ENCODE measurements at regions not wholly inside any gene's neighbourhood (a gene's known extent, or its start where the extent isn't known, plus 50 kb on each side); places are given as distances from the start of the nearest gene placed in this dataset.

DNA sequence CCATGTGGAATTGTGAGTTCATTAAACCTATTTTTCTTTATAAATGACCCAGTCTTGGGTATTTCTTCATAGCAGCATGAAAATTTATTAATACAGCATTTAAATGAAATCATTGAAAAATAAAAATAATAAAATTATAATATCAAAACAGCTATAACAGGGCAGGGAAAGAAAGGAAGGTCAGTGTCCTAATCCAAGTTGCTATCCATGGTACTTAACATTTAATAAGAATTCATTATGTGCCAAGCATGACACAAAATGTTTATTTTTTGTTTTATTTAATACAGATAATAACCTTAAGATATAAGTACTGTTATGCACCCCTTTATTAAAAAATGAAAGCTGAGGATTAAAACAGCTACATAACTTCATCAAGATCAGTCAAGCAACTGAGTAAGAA, 838.4 kb downstream of the RAB28 start:
- TF ChIP-seq, protein P1, sequence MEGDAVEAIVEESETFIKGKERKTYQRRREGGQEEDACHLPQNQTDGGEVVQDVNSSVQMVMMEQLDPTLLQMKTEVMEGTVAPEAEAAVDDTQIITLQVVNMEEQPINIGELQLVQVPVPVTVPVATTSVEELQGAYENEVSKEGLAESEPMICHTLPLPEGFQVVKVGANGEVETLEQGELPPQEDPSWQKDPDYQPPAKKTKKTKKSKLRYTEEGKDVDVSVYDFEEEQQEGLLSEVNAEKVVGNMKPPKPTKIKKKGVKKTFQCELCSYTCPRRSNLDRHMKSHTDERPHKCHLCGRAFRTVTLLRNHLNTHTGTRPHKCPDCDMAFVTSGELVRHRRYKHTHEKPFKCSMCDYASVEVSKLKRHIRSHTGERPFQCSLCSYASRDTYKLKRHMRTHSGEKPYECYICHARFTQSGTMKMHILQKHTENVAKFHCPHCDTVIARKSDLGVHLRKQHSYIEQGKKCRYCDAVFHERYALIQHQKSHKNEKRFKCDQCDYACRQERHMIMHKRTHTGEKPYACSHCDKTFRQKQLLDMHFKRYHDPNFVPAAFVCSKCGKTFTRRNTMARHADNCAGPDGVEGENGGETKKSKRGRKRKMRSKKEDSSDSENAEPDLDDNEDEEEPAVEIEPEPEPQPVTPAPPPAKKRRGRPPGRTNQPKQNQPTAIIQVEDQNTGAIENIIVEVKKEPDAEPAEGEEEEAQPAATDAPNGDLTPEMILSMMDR (IDR thresholded peaks at IDR 0.05; ENCODE audit: insufficient read depth in 1 of 2, low read depth in 1 of 2, low read length in 1 of 2, severe bottlenecking in 1 of 2, unreplicated experiment in 1 of 2) = no peak
- H3K4me3 ChIP-seq (ENCODE audit: low read depth, low read length) = no peak overlapping the region

DNA sequence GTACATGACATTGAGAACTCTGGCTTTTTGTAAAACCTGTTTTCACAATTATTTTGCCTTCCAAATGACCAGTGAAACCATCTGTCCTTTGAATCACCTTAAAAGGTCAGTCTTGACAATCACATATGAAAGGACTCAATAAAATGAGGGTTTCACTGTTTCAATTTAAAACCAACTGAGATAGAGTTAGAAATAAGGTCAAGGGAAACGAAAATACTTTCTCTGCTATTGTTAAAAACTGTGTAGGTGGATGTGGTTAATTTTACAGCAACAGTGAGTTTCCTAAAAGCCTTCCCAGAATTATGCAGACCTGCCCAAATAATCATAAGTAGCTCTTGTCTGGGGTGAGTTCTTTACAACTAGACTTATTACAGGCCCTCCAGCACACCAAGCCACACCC, 839.9 kb downstream of the RAB28 start:
- TF ChIP-seq, protein P1 (IDR thresholded peaks at IDR 0.05; ENCODE audit: insufficient read depth in 1 of 2, low read depth in 1 of 2, low read length in 1 of 2, severe bottlenecking in 1 of 2, unreplicated experiment in 1 of 2) = no peak
- Histone ChIP-seq H3K27me3 (replicated peaks; ENCODE audit: control insufficient read depth, insufficient read depth, low read length) (no peaks in the 10 kb centered on the region), H3K9me3 (no peaks in the 10 kb centered on the region), H3K36me3 (ENCODE audit: control insufficient read depth, insufficient read depth, low read length) (no peaks in the 10 kb centered on the region), H3K4me3 (ENCODE audit: low read depth, low read length) (no peak overlapping the region), H3K4me1 (no peaks in the 10 kb centered on the region)
- no peak overlapping the region for H3K4me3 Mint-ChIP-seq (ENCODE audit: unreplicated experiment)
- BruUV-seq (replicated peaks) = no TSS peak
- no peak for DNase-seq
- ChIA-PET POLR2A (no interaction called here), CTCF (no interaction called here)
- H3K27ac Mint-ChIP-seq (ENCODE audit: unreplicated experiment) = no peak overlapping the region
- no peaks in the 10 kb centered on the region for H3K36me3 Mint-ChIP-seq (ENCODE audit: insufficient read depth, unreplicated experiment)
- H3K9me3 Mint-ChIP-seq (ENCODE audit: unreplicated experiment) = no peaks in the 10 kb centered on the region
- no peaks in the 10 kb centered on the region for H3K27me3 Mint-ChIP-seq (ENCODE audit: insufficient read depth, unreplicated experiment)
- no peaks in the 10 kb centered on the region for H3K4me1 Mint-ChIP-seq (ENCODE audit: low read depth, unreplicated experiment)
- intact Hi-C loops (cut with micrococcal nuclease; ENCODE audit: unreplicated experiment) = no loop called here

More for the DNA sequence above, 838.4 kb downstream of the RAB28 start:
- CTCF ChIA-PET = no interaction called here
- no peak for DNase-seq
- Histone ChIP-seq H3K36me3 (ENCODE audit: control insufficient read depth, insufficient read depth, low read length) (no peaks in the 10 kb centered on the region), H3K4me1 (no peaks in the 10 kb centered on the region), H3K9me3 (no peaks in the 10 kb centered on the region), H3K27me3 (replicated peaks; ENCODE audit: control insufficient read depth, insufficient read depth, low read length) (no peaks in the 10 kb centered on the region)
- Mint-ChIP-seq H3K9me3 (ENCODE audit: unreplicated experiment) (no peaks in the 10 kb centered on the region), H3K27ac (ENCODE audit: unreplicated experiment) (no peak overlapping the region), H3K27me3 (ENCODE audit: insufficient read depth, unreplicated experiment) (no peaks in the 10 kb centered on the region), H3K4me1 (ENCODE audit: low read depth, unreplicated experiment) (no peaks in the 10 kb centered on the region), H3K36me3 (ENCODE audit: insufficient read depth, unreplicated experiment) (no peaks in the 10 kb centered on the region), H3K4me3 (ENCODE audit: unreplicated experiment) (no peak overlapping the region)
- POLR2A ChIA-PET = no interaction called here
- intact Hi-C loops (cut with micrococcal nuclease; ENCODE audit: unreplicated experiment) = no loop called here
- BruUV-seq (replicated peaks) = no TSS peak

DNA sequence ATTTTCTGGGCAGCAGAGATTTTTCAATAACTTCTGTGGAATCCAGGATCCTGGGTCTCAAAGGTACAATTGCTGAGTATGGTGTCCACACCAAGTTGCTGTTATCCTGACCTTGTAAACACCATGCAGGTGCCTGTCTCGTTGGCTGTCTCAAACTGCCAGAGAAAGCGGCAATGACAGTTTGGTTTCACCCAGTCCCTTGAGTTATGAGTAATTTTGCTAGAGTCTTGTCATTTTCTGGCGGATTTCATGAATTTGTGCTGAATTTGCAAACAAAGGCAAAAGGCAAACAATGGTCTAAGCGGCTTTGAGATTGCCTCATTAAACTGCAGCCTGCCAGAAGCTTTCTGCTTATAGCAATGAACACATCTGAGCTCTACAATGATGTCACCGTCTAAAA, 847.9 kb downstream of the RAB28 start:
- Histone ChIP-seq H3K36me3 (ENCODE audit: control insufficient read depth, insufficient read depth, low read length) (no peaks in the 10 kb centered on the region), H3K4me3 (ENCODE audit: low read depth, low read length) (no peak overlapping the region), H3K9me3 (no peaks in the 10 kb centered on the region), H3K27me3 (replicated peaks; ENCODE audit: control insufficient read depth, insufficient read depth, low read length) (no peaks in the 10 kb centered on the region), H3K4me1 (no peaks in the 10 kb centered on the region)
- H3K4me3 Mint-ChIP-seq (ENCODE audit: unreplicated experiment) = no peak overlapping the region
- no peaks in the 10 kb centered on the region for H3K27me3 Mint-ChIP-seq (ENCODE audit: insufficient read depth, unreplicated experiment)
- CTCF ChIA-PET = no interaction called here
- TF ChIP-seq, protein P1 (IDR thresholded peaks at IDR 0.05; ENCODE audit: insufficient read depth in 1 of 2, low read depth in 1 of 2, low read length in 1 of 2, severe bottlenecking in 1 of 2, unreplicated experiment in 1 of 2) = no peak
- no peak overlapping the region for H3K27ac Mint-ChIP-seq (ENCODE audit: unreplicated experiment)
- intact Hi-C loops (cut with micrococcal nuclease; ENCODE audit: unreplicated experiment) = no loop called here
- no peak for DNase-seq
- peaks cover 11% of the 10 kb centered on the region for H3K9me3 Mint-ChIP-seq (ENCODE audit: unreplicated experiment)
- no peaks in the 10 kb centered on the region for H3K4me1 Mint-ChIP-seq (ENCODE audit: low read depth, unreplicated experiment)
- POLR2A ChIA-PET = no interaction called here
- H3K36me3 Mint-ChIP-seq (ENCODE audit: insufficient read depth, unreplicated experiment) = no peaks in the 10 kb centered on the region
- no TSS peak for BruUV-seq (replicated peaks)

All from Caco-2 (cell line).